ENCODE measurements at regions not wholly inside any gene's neighbourhood (a gene's known extent, or its start where the extent isn't known, plus 50 kb on each side); places are given as distances from the start of the nearest gene placed in this dataset.

- Histone ChIP-seq H2AFZ (ENCODE audit: low read depth, low read length, severe bottlenecking) (no peak overlapping the region), H3K79me2 (ENCODE audit: insufficient read depth, low read length) (no peaks in the 10 kb centered on the region), H4K20me1 (ENCODE audit: low read depth, low read length) (no peaks in the 10 kb centered on the region), H3K4me2 (ENCODE audit: low read depth, low read length, poor library complexity, severe bottlenecking) (no peak overlapping the region), H3K9ac (ENCODE audit: low read length) (no peak overlapping the region), H3K4me3 (ENCODE audit: insufficient read depth, low read length, poor library complexity, severe bottlenecking) (no peak overlapping the region), H3K9me3 (ENCODE audit: insufficient read depth, low read length) (no peaks in the 10 kb centered on the region), H3K27me3 (ENCODE audit: low read length) (no peaks in the 10 kb centered on the region), H3K9me2 (replicated peaks; ENCODE audit: insufficient read depth, low read length) (no peaks in the 10 kb centered on the region), H3K36me3 (ENCODE audit: low read length) (no peaks in the 10 kb centered on the region), H3K27ac (ENCODE audit: low read depth, low read length) (no peak overlapping the region), H3F3A (ENCODE audit: insufficient read depth) (no peaks in the 10 kb centered on the region)
- TF ChIP-seq EZH2phosphoT487 (conservative IDR thresholded peaks at IDR 0.05; ENCODE audit: low read length) (no peak), CTCF (IDR thresholded peaks at IDR 0.05; ENCODE audit: insufficient read depth, low read length, poor library complexity, severe bottlenecking) (no peak)
Observed at GRCh38 chr4:66416425-66416824, 746.1 kb upstream of the EPHA5 start.

- no peak overlapping the region for H3K4me2 ChIP-seq (ENCODE audit: low read depth, low read length, poor library complexity, severe bottlenecking)
- no peaks in the 10 kb centered on the region for H3K36me3 ChIP-seq (ENCODE audit: low read length)
- no peaks in the 10 kb centered on the region for H3K79me2 ChIP-seq (ENCODE audit: insufficient read depth, low read length)
- H3K9me3 ChIP-seq (ENCODE audit: insufficient read depth, low read length), result no peaks in the 10 kb centered on the region
- no peak overlapping the region for H3K4me3 ChIP-seq (ENCODE audit: insufficient read depth, low read length, poor library complexity, severe bottlenecking)
- H3K27me3 ChIP-seq (ENCODE audit: low read length), result no peaks in the 10 kb centered on the region
- no peak overlapping the region for H3K9ac ChIP-seq (ENCODE audit: low read length)
- TF ChIP-seq EZH2phosphoT487 (conservative IDR thresholded peaks at IDR 0.05; ENCODE audit: low read length), result no peak
- no peak for TF ChIP-seq CTCF (IDR thresholded peaks at IDR 0.05; ENCODE audit: insufficient read depth, low read length, poor library complexity, severe bottlenecking)
- no peak overlapping the region for H3K27ac ChIP-seq (ENCODE audit: low read depth, low read length)
- H2AFZ ChIP-seq (ENCODE audit: low read depth, low read length, severe bottlenecking), result no peak overlapping the region
- H4K20me1 ChIP-seq (ENCODE audit: low read depth, low read length), result no peaks in the 10 kb centered on the region
- H3K9me2 ChIP-seq (replicated peaks; ENCODE audit: insufficient read depth, low read length), result no peaks in the 10 kb centered on the region
- no peaks in the 10 kb centered on the region for H3F3A ChIP-seq (ENCODE audit: insufficient read depth)
Observed at GRCh38 chr4:66404141-66404540, 733.9 kb upstream of the EPHA5 start.

GRCh38 chr4:66376921-66377320, 706.6 kb upstream of the EPHA5 start:
- Histone ChIP-seq H3K4me2 (ENCODE audit: low read depth, low read length, poor library complexity, severe bottlenecking) (no peak overlapping the region), H3K9me2 (replicated peaks; ENCODE audit: insufficient read depth, low read length) (no peaks in the 10 kb centered on the region), H3K9ac (ENCODE audit: low read length) (no peak overlapping the region), H3F3A (ENCODE audit: insufficient read depth) (no peaks in the 10 kb centered on the region), H3K9me3 (ENCODE audit: insufficient read depth, low read length) (no peaks in the 10 kb centered on the region), H3K36me3 (ENCODE audit: low read length) (no peaks in the 10 kb centered on the region), H3K27ac (ENCODE audit: low read depth, low read length) (no peak overlapping the region), H3K4me3 (ENCODE audit: insufficient read depth, low read length, poor library complexity, severe bottlenecking) (no peak overlapping the region), H4K20me1 (ENCODE audit: low read depth, low read length) (no peaks in the 10 kb centered on the region), H3K27me3 (ENCODE audit: low read length) (no peaks in the 10 kb centered on the region), H2AFZ (ENCODE audit: low read depth, low read length, severe bottlenecking) (no peak overlapping the region), H3K79me2 (ENCODE audit: insufficient read depth, low read length) (no peaks in the 10 kb centered on the region)
- no peak for TF ChIP-seq EZH2phosphoT487 (conservative IDR thresholded peaks at IDR 0.05; ENCODE audit: low read length)

GRCh38 chr4:66376396-66376795, 706.1 kb upstream of the EPHA5 start:
- Histone ChIP-seq H4K20me1 (ENCODE audit: low read depth, low read length) (no peaks in the 10 kb centered on the region), H3K27me3 (ENCODE audit: low read length) (no peaks in the 10 kb centered on the region), H2AFZ (ENCODE audit: low read depth, low read length, severe bottlenecking) (no peak overlapping the region), H3K4me3 (ENCODE audit: insufficient read depth, low read length, poor library complexity, severe bottlenecking) (no peak overlapping the region), H3K4me2 (ENCODE audit: low read depth, low read length, poor library complexity, severe bottlenecking) (no peak overlapping the region), H3K27ac (ENCODE audit: low read depth, low read length) (no peak overlapping the region), H3K36me3 (ENCODE audit: low read length) (no peaks in the 10 kb centered on the region), H3K9me3 (ENCODE audit: insufficient read depth, low read length) (no peaks in the 10 kb centered on the region), H3K9me2 (replicated peaks; ENCODE audit: insufficient read depth, low read length) (no peaks in the 10 kb centered on the region), H3F3A (ENCODE audit: insufficient read depth) (no peaks in the 10 kb centered on the region), H3K9ac (ENCODE audit: low read length) (no peak overlapping the region), H3K79me2 (ENCODE audit: insufficient read depth, low read length) (no peaks in the 10 kb centered on the region)
- TF ChIP-seq EZH2phosphoT487 (conservative IDR thresholded peaks at IDR 0.05; ENCODE audit: low read length), result no peak
- no peak for TF ChIP-seq CTCF (IDR thresholded peaks at IDR 0.05; ENCODE audit: insufficient read depth, low read length, poor library complexity, severe bottlenecking)

All from SU-DHL-6 (cell line).